HG02571 (cell line): ENCODE measurements at regions not wholly inside any gene's neighbourhood (a gene's known extent, or its start where the extent isn't known, plus 50 kb on each side); places are given as distances from the start of the nearest gene placed in this dataset.
"Not testable (repeated sequence)": the region's sequence is repeated elsewhere in the genome, so short reads cannot be mapped to it uniquely, and the experiment has no call there.

Experiments
- ATAC-seq: cut with Tn5 transposase; IDR thresholded peaks from one replicate; pipeline ENCODE4 v1.9.1; 2021; ENCODE audit warnings: mild to moderate bottlenecking, moderate library complexity; ENCODE audit not compliant: unreplicated experiment

DNA sequence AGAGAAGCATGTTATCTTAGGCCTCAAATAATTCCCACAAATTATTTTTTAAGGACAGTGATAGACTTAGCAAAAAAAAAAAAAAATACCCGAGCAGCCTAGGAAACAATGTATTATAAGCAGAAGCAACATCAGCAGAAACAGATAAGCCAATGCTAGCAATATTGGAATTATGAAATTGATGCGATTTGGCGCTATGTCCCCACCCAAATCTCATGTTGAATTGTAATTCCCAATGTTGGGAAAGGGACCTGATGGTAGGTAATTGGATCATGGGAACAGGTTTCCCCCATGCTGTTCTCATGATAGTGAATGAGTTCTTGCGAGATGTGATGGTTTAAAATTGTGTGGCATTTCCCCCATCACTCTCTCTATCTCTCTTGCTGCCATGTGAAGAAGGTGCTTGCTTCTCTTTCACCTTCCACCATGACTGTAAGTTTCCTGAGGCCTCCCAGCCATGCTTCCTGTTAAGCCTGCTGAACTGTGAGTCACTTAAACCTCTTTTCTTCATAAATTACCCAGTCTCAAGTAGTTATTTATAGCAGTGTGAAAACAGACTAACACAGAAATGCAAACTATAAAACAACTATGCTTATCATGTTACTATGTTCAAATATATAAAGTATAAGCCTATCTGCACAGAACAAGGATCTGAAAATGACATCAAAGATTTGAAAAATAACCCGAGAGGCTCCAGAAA is 75.6 kb upstream of the HIVEP3 start:
- ATAC-seq, result no peak

DNA sequence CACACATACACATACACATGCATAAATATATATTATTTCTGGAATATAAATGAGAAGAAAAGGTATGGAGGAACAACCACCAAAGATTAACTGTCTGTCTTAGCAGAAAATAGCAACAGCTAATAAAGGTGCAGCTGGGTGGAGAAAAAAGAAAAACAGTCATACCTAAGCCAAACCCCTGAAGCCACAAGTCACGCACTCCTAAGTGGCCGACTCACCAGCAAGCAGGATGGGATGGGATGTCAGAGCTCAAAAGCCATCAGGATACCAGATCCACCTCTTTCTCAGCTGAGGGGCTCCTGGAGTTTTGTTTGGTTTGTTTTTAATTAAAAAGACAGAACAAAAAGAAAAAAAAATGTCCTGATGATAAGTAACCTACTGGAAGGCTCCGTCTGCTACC is 64.7 kb upstream of the HIVEP3 start:
- no peak for ATAC-seq

DNA sequence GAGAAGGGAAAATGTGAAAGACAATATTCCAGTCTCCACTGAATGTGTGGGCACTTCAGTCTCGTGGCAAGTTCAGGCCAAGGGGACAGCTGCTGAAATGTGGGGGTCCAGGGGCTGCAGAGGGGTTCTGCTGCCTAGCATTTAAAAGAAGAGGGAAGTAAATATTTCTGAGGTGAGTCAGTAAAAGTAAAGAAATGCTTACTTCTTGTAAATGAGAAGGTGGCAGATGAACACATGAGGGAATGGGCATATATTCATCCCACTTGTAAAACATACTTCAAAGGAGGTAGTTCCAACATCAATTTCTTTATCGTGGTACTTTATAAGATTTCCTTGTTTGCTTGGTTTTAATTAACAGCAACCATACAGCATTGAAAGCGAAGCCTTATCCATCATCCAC is 63.1 kb upstream of the HIVEP3 start:
- no peak for ATAC-seq

- ATAC-seq, result no peak
Measured at GRCh38 chr1:41980827-41981653, 62.3 kb upstream of the HIVEP3 start.

- ATAC-seq, result no peak
Measured at GRCh38 chr1:41978986-41979385, 60.3 kb upstream of the HIVEP3 start.

- ATAC-seq, result no peak
Measured at GRCh38 chr1:41977326-41977725, 58.6 kb upstream of the HIVEP3 start.

DNA sequence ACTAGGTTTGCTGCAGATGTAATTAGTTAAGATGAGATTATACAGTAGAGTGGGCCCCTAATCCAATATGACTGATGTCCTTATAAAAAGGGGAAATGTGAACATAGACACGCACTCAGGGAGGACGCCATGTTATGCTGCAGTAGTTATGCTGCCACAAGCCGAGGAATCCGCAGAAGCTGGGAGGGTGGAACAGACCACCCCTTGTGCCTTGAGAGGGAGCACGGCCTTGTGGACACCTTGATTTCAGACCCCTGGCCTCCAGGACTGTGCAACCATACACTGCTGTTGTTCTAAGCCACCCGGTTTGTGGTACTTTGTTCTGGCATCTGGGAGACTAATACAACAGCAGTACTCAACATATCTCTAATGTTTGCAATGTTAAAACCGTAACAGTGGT is 57.9 kb upstream of the HIVEP3 start:
- no peak for ATAC-seq

DNA sequence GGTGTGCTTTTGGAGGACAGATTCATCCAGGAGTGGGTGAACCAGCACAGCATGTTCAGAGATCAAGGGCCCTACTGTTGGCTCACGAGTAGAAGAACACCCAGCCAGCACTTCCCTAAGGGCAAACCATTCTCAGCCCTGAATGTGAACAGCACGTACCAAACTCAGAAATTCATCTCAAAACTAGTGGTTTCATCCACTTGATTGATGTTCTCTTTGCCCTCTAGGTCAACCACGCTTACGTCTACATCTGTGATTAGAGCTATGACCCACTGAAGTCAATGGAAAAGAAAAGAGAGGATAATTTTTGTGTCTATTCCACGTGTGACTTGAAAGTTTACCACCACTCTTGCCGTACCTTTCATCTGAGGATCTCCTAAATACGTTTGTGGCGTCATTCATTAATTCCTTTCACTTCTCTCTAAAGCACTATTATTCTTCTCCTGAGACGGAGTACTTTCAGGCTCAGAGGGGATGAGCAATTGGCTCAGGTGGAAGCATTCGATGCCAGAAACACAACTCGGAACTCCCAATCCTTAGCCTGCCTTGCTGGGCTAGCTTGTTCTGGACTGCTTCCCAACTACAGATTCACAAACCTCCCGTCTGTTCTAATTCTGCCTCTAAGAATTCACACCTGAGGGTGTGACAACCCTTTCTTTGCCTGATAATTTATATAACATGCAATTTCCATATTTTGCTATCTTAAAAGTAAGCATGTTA is 57.3 kb upstream of the HIVEP3 start:
- ATAC-seq, result no peak

DNA sequence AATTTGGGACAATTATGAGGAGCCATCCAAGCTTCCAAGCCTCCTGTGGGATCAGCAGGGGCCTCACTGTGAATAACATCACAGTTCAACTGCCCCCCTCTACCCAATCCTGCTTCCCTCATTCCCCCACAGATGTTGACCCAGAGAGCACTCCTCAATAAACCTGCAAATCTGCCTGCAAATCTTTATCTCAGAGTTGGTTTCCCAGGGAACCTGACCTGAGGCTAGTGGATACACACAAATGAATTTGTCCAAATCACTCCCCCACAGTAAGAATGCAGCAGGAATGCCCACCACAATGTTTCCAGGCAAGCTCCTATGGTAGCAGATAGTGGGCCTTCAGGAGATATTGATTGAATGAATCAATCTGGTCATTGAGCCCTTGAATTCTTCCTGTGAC is 56.4 kb upstream of the HIVEP3 start:
- ATAC-seq, result no peak

DNA sequence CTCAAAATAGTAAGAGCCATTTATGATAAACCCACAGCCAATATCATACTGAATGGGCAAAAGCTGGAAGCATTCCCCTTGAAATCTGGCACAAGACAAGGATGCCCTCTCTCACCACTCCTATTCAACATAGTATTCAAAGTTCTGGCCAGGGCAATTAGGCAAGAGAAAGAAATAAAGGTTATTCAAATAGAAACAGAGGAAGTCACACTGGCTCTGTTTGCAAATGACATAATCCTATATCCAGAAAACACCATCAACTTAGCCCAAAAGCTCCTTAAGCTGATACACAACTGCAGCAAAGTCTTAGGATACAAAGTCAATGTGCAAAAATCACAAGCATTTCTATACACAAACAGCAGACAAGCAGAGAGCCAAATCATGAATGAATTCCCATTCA is 49.8 kb upstream of the HIVEP3 start:
- not testable (repeated sequence) for ATAC-seq
